Ishikawa (cell line): ENCODE measurements at regions not wholly inside any gene's neighbourhood (a gene's known extent, or its start where the extent isn't known, plus 50 kb on each side); places are given as distances from the start of the nearest gene placed in this dataset.

Experiments
- RAD21 ChIP-seq: IDR thresholded peaks from 2 replicates; pipeline ENCODE4 v1.6.1; 2012; ENCODE audit warnings: low read depth
- TAF1 ChIP-seq: IDR thresholded peaks from 2 replicates; pipeline ENCODE4 v1.6.1; 2012; ENCODE audit warnings: low read depth, mild to moderate bottlenecking
- YY1 ChIP-seq: IDR thresholded peaks from 2 replicates; pipeline ENCODE4 v1.6.1; 2012; ENCODE audit warnings: low read depth
- TF ChIP-seq, protein P1 (sequence below): IDR thresholded peaks from 2 replicates; pipeline ENCODE4 v1.6.1; 2012; ENCODE audit warnings: low read depth, mild to moderate bottlenecking

DNA sequence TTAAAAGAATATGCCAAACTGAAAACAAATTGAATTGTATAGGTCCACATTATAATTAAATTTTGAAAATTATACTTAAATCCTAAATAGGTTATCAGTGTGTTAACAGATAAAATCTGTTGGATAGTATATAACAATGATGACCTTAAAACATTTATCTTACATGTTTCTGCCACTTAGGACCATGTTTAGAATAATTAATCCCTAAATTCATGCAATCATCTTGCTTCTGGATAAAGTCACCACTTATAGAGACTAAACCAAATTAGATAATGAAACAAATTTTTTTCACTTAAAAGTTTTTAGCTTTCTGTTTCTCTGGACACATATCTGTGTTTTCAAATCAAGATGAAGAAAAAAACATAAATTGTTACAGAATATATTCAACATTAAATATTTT lies 511.7 kb upstream of the MIR17HG start:
- no peak for TF ChIP-seq YY1
- no peak for TF ChIP-seq TAF1
- TF ChIP-seq RAD21 = no peak
- TF ChIP-seq, protein P1, sequence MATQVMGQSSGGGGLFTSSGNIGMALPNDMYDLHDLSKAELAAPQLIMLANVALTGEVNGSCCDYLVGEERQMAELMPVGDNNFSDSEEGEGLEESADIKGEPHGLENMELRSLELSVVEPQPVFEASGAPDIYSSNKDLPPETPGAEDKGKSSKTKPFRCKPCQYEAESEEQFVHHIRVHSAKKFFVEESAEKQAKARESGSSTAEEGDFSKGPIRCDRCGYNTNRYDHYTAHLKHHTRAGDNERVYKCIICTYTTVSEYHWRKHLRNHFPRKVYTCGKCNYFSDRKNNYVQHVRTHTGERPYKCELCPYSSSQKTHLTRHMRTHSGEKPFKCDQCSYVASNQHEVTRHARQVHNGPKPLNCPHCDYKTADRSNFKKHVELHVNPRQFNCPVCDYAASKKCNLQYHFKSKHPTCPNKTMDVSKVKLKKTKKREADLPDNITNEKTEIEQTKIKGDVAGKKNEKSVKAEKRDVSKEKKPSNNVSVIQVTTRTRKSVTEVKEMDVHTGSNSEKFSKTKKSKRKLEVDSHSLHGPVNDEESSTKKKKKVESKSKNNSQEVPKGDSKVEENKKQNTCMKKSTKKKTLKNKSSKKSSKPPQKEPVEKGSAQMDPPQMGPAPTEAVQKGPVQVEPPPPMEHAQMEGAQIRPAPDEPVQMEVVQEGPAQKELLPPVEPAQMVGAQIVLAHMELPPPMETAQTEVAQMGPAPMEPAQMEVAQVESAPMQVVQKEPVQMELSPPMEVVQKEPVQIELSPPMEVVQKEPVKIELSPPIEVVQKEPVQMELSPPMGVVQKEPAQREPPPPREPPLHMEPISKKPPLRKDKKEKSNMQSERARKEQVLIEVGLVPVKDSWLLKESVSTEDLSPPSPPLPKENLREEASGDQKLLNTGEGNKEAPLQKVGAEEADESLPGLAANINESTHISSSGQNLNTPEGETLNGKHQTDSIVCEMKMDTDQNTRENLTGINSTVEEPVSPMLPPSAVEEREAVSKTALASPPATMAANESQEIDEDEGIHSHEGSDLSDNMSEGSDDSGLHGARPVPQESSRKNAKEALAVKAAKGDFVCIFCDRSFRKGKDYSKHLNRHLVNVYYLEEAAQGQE = no peak
